MCF 10A (cell line): ENCODE measurements at regions not wholly inside any gene's neighbourhood (a gene's known extent, or its start where the extent isn't known, plus 50 kb on each side); places are given as distances from the start of the nearest gene placed in this dataset.

Source experiments
- BruUV-seq: library from RNA; stranded (reverse); fragments of 400-500 nt; replicated peaks from 2 replicates; lab custom pipeline; 2021; lab: Mats Ljungman, UMichigan
- CTCF ChIA-PET: fragments of 300-600 bp; sonication (Branson Sonifier 250); formaldehyde crosslinking; extraction: SDS; loops from one replicate; lab custom pipeline; 2021; ENCODE audit warnings: antibody characterized with exemption, inconsistent platforms; lab: Yijun Ruan, JAX
- POLR2A ChIA-PET: fragments of 300-600, 350-650 bp; sonication (Branson Sonifier 250); formaldehyde crosslinking; extraction: SDS; loops from one replicate; lab custom pipeline; 2020; ENCODE audit warnings: antibody characterized with exemption, inconsistent platforms; lab: Yijun Ruan, JAX
- DNase-seq: peaks from one replicate; pipeline ENCODE4 v3.0.0-alpha.2; 2018; ENCODE audit not compliant: unreplicated experiment
- H3K27ac Mint-ChIP-seq: one replicate; pipeline ENCODE4 v1.8.0; 2022; ENCODE audit warnings: mild to moderate bottlenecking, low read depth, mixed read lengths; ENCODE audit not compliant: unreplicated experiment
- H3K27me3 Mint-ChIP-seq: one replicate; pipeline ENCODE4 v1.8.0; 2022; ENCODE audit warnings: mixed read lengths; ENCODE audit not compliant: insufficient read depth, unreplicated experiment
- H3K36me3 Mint-ChIP-seq: one replicate; pipeline ENCODE4 v1.8.0; 2022; ENCODE audit warnings: mild to moderate bottlenecking, moderate library complexity, mixed read lengths; ENCODE audit not compliant: insufficient read depth, unreplicated experiment
- H3K4me1 Mint-ChIP-seq: one replicate; pipeline ENCODE4 v1.8.0; 2022; ENCODE audit warnings: mixed read lengths; ENCODE audit not compliant: insufficient read depth, unreplicated experiment
- H3K4me3 Mint-ChIP-seq: one replicate; pipeline ENCODE4 v1.8.0; 2022; ENCODE audit warnings: mild to moderate bottlenecking, moderate library complexity, mixed read lengths; ENCODE audit not compliant: unreplicated experiment
- H3K9me3 Mint-ChIP-seq: one replicate; pipeline ENCODE4 v1.8.0; 2022; ENCODE audit warnings: mixed read lengths; ENCODE audit not compliant: unreplicated experiment
- CTCF ChIP-seq: fragments of 200-600 bp; IDR thresholded peaks from one replicate; pipeline ENCODE4 v1.8.0; 2022; ENCODE audit warnings: antibody characterized with exemption, mild to moderate bottlenecking; ENCODE audit not compliant: unreplicated experiment
- intact Hi-C: fragments of 100-400 bp; cut with micrococcal nuclease; formaldehyde crosslinking; loops from 2 replicates; pipeline ENCODE4 v1.14.1; 2022

GRCh38 chr1:189962181-189962580 is 515.5 kb downstream of the BRINP3 start:
- ChIA-PET CTCF (interaction anchor here (0.6 to 1.3 kb wide), 2 partner anchors 8 to 81 kb away, joined by 3 to 4 read pairs; no protein-coding TSS in a partner anchor), POLR2A (interaction anchor here (0.6 to 1.7 kb wide), 2 partner anchors 9 to 163 kb away, joined by 3 to 5 read pairs; no protein-coding TSS in a partner anchor)
- Mint-ChIP-seq H3K4me1 (peaks cover 10% of the 10 kb centered on the region), H3K4me3 (no peak overlapping the region), H3K27me3 (no peaks in the 10 kb centered on the region), H3K36me3 (no peaks in the 10 kb centered on the region), H3K9me3 (no peaks in the 10 kb centered on the region), H3K27ac (no peak overlapping the region)
- peak; percentile 82 for DNase-seq
- intact Hi-C loops = no loop called here
- no peak for TF ChIP-seq CTCF
- no TSS peak for BruUV-seq

- POLR2A ChIA-PET = interaction anchor here (1.1 kb wide), 1 partner anchor 9 kb away, joined by 5 read pairs; no protein-coding TSS in a partner anchor
- H3K36me3 Mint-ChIP-seq = no peaks in the 10 kb centered on the region
- CTCF ChIA-PET = interaction anchor here (0.6 to 1.1 kb wide), 3 partner anchors 9 to 1355 kb away, joined by 3 to 4 read pairs (median 3); no protein-coding TSS in a partner anchor
Observed at GRCh38 chr1:189970331-189971230, 507.1 kb downstream of the BRINP3 start.

GRCh38 chr1:189971656-189972055 is 506.0 kb downstream of the BRINP3 start:
- Mint-ChIP-seq H3K27me3 (no peaks in the 10 kb centered on the region), H3K4me1 (peaks cover 6% of the 10 kb centered on the region), H3K27ac (no peak overlapping the region), H3K9me3 (peaks cover 10% of the 10 kb centered on the region), H3K4me3 (no peak overlapping the region), H3K36me3 (no peaks in the 10 kb centered on the region)
- no TSS peak for BruUV-seq
- CTCF ChIA-PET = interaction anchor here (0.9 kb wide), 1 partner anchor 37 kb away, joined by 3 read pairs; no protein-coding TSS in a partner anchor
- no peak for TF ChIP-seq CTCF
- intact Hi-C loops = no loop called here
- no peak for DNase-seq
- POLR2A ChIA-PET = interaction anchor here (1.1 kb wide), 1 partner anchor 10 kb away, joined by 5 read pairs; no protein-coding TSS in a partner anchor

More at GRCh38 chr1:189970331-189971230, 507.1 kb downstream of the BRINP3 start:
- BruUV-seq = no TSS peak
- Mint-ChIP-seq H3K4me1 (peaks cover 6% of the 10 kb centered on the region), H3K4me3 (no peak overlapping the region), H3K27ac (no peak overlapping the region), H3K27me3 (no peaks in the 10 kb centered on the region), H3K9me3 (peaks cover 3% of the 10 kb centered on the region)
- no peak for TF ChIP-seq CTCF
- DNase-seq = no peak
- intact Hi-C loops = no loop called here

GRCh38 chr1:189977184-189977583 is 500.5 kb downstream of the BRINP3 start:
- Mint-ChIP-seq H3K36me3 (no peaks in the 10 kb centered on the region), H3K9me3 (peaks cover 14% of the 10 kb centered on the region), H3K27ac (no peak overlapping the region), H3K4me1 (no peaks in the 10 kb centered on the region), H3K27me3 (no peaks in the 10 kb centered on the region), H3K4me3 (no peak overlapping the region)
- intact Hi-C loops = no loop called here
- ChIA-PET CTCF (no interaction called here), POLR2A (no interaction called here)
- no peak for TF ChIP-seq CTCF
- BruUV-seq = no TSS peak
- no peak for DNase-seq
